NCI-H2107 treated with DMSO at 0.1 percent for 48 hours (cell line): ENCODE measurements at regions not wholly inside any gene's neighbourhood (a gene's known extent, or its start where the extent isn't known, plus 50 kb on each side); places are given as distances from the start of the nearest gene placed in this dataset.

Source experiments
- DNase-seq: peaks from one replicate; lab custom pipeline; 2025; ENCODE audit not compliant: unreplicated experiment; lab: John Stamatoyannopoulos, UW

DNA sequence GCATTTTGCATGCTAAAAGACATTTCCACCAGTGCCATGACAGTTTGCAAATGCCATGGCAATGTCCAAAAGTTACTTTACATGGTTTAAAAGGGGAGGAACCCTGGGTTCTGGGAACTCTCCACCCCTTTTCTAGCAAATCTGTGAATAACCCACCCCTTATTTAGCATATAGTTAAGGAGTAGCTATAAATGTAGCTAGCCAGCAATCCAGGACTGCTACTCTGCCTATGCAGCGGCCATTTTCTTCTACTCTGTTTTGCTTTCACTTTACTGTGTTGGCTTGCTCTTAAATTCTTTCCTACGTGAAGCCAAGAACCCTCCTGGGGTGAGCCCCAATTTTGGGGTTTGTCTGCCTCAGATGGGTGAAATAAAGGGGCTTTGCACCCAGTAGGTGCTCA lies 141.0 kb downstream of the PTPN11 start:
- no peak for DNase-seq

DNA sequence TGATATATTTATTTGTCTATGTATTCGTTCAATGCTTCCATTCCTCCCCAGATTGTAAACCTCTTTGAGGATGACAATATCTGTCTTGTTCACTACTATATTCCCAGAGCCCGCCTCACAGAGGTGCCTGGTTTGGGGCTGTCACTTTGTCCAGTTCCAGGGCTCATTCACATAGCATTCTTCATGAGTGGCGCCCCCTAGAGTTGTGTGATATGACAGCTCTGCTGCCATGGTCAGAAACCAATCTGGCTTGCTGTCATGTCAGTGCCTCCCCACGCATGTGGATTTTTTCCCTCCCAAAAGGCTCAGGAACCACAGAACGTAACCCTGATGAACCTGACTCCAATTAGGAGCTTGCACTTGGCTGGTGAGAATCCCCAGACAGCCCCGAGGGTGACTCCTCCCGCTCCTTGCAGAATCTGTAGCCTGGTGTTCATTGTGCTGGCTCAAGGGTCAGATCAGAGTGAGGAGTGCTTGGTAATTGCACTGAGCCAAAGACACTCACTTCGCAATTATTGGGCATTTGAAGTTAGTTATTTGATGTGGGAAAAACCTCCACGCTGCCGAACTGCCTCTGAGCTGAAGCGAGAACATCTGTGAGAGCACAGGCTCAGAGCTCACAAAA lies 145.5 kb downstream of the PTPN11 start:
- no peak for DNase-seq

- DNase-seq, result no peak
These were observed 149.9 kb downstream of the PTPN11 start for GRCh38 chr12:112568641-112569040.

DNA sequence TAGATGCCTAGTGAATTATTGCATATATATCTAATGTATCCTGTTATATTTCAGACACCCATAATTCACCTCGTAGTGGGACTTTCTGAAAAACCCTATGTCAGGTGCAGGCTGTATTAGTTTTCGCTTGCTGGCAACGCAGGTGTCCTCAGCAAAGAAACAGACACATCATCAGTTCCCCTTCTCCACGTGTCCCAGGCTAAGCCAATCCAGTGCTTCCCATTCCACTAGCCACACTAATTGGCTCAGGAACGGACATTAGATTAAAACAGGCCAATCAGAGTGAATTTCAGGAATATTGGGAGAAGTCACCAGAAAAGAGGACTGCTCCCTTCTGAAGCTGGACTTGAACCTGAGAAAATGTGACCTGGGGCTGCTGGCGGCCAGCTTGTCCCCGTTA lies 151.3 kb downstream of the PTPN11 start:
- DNase-seq, result no peak

- DNase-seq, result no peak
These were observed 154.4 kb downstream of the PTPN11 start for GRCh38 chr12:112573141-112573540.

DNA sequence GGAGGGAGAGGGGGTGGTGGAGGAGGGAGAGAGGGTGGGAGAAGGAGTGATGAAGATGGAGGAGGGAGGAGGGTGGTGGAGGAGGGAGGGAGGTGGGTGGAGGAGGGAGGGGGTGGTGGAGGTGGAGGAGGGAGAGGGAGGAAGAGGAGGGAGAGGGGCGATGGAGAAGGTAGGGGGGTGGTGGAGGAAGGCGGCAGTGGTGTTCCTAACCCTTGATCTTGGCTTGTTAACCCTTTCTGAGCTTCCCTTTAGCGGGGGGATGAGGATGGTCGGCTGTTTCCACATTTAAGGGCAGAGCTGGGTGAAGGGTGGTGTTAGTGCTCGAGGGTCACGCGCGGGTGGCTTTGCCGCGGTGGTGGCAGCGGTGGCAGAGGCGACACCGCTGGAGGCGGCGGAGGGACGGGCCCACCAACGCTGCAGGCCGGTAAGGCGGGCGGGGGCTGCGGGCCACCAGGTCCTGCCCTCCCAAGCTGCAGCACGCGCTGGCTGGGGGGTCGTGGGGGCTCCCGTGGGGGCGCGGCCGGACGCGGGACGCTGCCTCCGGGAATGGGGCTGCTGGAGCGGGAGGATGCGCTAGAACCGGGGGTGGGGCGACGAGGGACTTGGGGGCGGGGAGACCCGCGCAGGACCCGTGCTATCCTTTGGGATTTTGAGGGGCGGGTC lies 156.3 kb downstream of the PTPN11 start:
- DNase-seq, result no peak

DNA sequence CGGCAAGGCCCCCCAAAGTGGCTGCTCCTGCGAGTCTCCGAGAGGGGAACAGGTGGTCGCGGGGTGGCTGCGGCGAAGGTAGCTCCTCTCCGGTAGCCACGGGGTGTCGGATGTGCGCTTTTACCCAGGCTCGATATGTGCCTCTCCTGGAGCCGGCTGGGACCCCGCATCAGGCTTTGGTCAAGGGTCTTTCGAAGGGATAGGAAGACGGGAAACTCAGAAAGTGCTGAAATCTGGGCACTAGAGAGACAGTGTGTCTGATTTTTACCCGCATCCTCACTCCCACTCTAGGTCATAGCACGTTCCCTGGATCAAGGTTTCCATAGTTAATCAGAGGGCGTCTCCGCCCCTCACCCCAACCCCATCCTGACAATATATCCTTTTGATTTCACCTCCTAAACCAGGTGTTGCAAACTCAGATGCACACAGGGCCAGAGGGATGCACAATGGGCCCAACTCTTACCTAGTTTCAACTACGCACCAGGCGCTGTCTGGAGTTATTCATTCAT lies 156.9 kb downstream of the PTPN11 start:
- DNase-seq, result no peak

DNA sequence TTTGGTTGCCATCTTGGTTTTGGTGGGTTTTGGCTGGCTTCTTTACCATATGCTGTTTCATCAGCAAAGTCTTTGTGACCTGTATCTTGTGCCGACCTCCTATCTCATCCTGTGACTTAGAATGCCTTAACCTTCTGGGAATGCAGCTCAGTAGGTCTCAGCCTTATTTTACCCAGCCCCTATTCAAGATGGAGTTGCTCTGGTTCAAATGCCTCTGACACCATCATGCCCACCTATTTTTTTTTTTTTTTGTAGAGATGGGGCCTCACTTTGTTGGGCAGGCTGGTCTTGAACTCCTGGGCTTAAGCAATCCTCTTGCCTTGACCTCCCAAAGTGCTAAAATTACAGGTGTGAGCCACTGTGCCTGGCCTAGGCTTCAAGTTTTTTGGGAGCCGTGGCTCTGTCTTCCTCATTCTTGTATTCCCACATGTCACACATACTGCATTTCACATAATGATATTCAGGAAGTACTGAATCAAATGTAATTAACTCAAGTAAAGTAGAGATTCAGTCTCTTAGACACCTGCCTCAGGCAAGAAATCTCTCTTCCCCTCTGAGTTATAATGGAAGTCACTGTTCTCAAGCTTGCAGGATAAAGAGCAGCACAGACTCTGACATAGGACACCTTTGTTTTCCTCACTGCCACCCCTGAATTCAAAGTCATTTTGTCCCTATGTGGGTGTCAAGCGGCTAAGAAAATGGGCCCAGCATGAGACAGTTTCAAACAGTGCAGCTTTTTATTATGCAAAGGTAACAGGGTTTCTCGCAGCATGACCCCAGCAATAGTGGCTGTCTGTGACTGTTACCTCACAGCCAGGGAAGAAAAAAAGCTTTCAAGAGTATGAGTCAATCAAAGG lies 159.0 kb downstream of the PTPN11 start:
- peak; percentile 89 for DNase-seq

DNA sequence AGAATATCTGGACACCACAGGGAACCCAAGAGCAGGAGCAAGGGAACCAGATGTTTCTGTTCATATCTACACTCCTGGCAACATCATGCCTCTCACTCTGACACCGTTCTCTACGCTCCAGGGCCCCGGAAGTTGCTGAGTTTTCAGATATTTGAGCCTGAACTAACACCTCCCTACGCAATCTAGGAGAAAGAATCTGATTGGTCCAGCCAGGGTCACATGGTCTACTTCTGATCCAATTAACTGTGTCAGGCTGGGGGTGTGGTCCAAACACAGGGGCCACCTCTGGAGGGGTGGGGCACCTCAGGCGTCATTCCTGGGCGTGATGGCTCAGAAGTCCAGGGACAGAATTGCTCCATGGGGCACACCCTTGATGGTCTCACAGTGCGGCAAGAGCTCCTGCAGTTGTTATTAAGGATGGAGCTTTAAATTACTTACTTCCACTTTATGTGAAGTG lies 165.5 kb downstream of the PTPN11 start:
- DNase-seq, result peak; percentile 74

DNA sequence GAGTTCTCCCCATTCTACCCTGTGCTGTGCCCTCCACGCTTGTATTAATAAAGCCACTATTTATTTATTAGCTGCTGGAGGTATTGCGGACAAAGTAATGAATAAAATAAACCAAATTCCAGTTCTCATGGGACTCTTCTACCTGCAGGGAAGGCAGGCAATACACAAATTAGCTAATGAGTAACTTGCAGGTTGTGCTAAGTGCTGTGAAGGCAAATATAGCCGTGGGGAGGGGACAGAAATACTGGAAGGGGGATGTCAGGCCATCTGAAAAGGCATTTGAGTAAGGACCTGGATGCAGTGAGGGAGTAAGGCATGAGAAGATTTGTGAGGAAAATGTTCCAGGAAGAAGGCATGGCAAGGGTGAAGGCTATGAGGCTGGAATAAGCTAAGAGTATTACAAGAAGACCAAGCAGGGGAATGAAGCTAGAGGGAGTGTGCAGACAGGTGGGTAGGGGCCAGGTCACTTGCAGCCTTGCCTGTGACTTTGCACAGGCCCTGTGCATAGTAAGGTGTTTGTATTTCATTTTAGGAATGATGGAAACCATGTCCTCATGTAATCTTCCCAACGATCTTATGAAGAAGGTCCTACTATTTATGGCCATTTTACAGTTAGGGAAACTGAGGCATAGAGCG lies 167.5 kb downstream of the PTPN11 start:
- DNase-seq, result no peak

GRCh38 chr12:112589275-112589674 lies 170.5 kb downstream of the PTPN11 start:
- no peak for DNase-seq

- DNase-seq, result no peak
These were observed 171.5 kb downstream of the PTPN11 start for GRCh38 chr12:112590281-112590680.

- no peak for DNase-seq
These were observed 172.7 kb downstream of the PTPN11 start for GRCh38 chr12:112591488-112591887.

GRCh38 chr12:112595410-112595809 lies 176.7 kb downstream of the PTPN11 start:
- DNase-seq, result no peak

DNA sequence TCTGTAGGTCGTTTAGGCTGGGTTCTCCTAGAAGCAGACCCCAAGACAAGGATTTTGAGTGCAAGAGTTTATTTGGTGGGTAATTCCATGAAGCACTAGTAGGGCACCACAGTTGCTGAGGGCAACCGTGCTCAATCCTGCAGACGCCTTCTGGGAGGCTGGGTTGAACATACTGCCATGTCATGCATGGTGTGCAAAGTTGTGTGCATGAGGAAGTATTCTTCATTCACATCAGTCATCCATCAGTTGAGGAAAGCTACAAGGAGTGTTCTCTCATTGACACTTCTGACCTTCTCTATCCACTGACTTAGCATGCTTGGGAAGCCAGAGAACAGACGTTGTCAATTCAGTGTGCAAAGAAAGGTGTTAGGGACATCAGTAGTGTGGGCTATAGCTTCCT lies 179.2 kb downstream of the PTPN11 start:
- no peak for DNase-seq

DNA sequence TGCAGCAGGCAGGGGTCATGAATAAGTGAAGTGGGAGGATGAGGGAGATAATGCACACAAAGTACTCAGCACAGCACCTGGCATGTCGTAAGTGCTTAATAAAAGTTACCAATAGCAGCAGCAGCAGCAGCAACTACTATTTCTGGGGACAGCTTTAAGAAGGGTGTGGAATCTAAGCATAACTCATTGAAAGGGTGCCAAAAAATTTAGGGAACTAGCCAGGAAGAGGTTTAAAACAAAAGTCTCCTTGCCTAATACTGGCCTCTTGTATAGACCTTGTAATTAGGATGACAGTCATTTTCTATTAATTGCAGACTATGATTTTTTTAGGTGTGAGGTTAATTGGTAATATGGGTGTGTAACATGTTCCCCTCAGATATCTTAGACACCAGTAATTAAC lies 179.9 kb downstream of the PTPN11 start:
- no peak for DNase-seq

DNA sequence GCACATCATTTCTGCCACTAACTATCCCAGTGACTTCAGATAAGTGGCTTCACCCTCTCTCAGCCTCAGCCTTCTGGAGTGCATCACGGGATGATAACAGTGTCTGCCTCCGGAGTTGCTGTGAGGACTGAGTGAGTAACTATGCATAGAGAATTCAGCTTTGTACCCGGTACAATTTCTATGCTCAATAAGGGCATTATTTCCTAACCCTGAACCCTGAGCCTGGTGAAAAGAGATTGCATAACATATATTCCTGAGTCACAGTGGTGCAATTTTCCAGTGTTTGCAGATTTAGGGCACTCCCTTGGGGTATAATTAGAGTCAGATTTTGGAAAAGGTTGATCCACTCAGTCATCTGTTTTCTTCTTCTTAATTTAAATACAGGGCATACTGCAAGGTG lies 181.1 kb downstream of the PTPN11 start:
- DNase-seq, result no peak

DNA sequence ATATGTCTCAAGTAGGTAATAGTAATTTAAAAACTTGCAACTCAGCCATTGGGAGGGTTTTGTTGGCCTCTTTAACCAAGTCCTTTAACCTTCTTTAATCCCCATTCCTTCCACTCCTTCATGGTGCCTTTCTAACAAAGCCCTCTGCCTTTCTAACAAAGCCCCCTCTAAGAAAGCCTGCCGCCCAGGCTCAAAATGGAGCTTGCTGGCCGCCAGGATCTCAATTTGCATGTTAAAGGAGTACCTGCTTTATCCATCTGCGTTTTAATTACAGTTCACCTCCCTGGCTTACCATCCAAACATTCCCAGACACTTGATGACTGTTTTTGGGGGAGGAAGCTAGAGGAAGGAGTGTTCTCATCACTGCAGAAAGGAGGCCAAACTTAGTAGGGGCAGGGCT lies 183.4 kb downstream of the PTPN11 start:
- no peak for DNase-seq

DNA sequence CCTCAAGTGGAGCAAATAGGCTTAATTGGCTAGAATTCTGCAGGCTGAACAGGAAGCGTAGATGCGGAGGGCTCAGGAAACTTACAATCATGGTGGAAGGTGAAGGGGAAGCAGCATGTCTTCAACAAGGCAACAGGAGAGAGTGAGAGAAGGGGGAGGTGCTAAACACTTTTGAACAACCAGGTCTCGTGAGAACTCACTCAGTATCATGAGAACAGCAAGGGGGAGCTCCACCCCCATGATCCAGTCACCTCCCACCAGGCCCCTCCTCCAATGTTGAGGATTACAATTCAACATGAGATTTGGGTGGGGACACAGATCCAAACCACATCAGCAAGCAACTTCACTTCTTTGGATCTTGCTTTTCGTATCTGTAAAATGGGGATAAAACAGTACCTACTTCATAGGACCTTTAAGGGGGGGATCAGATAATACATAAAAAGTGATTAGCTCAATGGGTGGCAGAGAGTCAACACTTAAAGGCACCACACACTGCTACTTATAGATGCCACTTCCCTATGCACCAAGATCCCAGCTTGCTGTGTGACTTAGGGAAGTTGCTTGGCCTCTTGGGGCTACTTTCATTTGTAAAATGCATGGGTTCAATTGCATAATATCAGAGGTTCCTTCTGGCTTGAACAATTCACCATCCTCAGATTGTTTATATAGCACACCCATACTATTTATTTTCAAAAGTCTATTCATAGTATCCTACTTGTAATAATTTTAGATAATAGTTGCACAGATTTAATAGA lies 184.8 kb upstream of the RPH3A start:
- DNase-seq, result no peak

DNA sequence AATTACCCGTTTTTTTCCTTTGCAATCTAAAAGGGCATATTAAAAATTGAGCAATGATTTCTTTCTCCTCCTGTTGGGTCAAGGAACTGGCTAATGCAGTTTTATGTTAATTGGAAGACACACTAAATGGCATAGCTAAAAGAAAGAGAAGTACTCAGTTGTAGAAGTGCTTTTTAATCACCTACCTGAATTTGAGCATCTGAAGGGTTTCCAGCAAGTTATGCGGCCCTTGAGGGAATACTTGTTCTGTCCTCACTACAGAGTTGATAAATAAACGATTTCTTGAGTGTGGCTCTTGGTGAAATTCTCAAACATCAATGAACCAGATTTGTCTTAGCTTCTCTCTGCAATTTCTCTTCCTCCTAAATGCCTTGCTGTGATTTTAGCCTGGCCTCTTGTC lies 184.1 kb upstream of the RPH3A start:
- no peak for DNase-seq

GRCh38 chr12:112611908-112612307 lies 179.6 kb upstream of the RPH3A start:
- no peak for DNase-seq
